ENCODE measurements at regions not wholly inside any gene's neighbourhood (a gene's known extent, or its start where the extent isn't known, plus 50 kb on each side); places are given as distances from the start of the nearest gene placed in this dataset.

GRCh38 chr2:142445023-142445422, 314.2 kb upstream of the LRP1B start:
- H3K4me3 Mint-ChIP-seq = no peak overlapping the region
- H3K4me1 Mint-ChIP-seq = no peaks in the 10 kb centered on the region
- no peaks in the 10 kb centered on the region for H3K27me3 Mint-ChIP-seq (ENCODE audit: low read depth, poor library complexity)
- no peak overlapping the region for H3K27ac Mint-ChIP-seq
- H3K9me3 Mint-ChIP-seq = no peaks in the 10 kb centered on the region
- DNase-seq = no peak
- TF ChIP-seq CTCF (IDR thresholded peaks at IDR 0.05) = no peak
- no peaks in the 10 kb centered on the region for H3K36me3 Mint-ChIP-seq (ENCODE audit: low read depth)

- H3K4me1 Mint-ChIP-seq = no peaks in the 10 kb centered on the region
- H3K4me3 Mint-ChIP-seq = no peak overlapping the region
- no peak for TF ChIP-seq CTCF (IDR thresholded peaks at IDR 0.05)
- no peaks in the 10 kb centered on the region for H3K27me3 Mint-ChIP-seq (ENCODE audit: low read depth, poor library complexity)
- no peak overlapping the region for H3K27ac Mint-ChIP-seq
- DNase-seq = no peak
- no peaks in the 10 kb centered on the region for H3K9me3 Mint-ChIP-seq
- no peaks in the 10 kb centered on the region for H3K36me3 Mint-ChIP-seq (ENCODE audit: low read depth)
Measured at GRCh38 chr2:142435847-142436246, 305.0 kb upstream of the LRP1B start.

GRCh38 chr2:142426064-142426463, 295.2 kb upstream of the LRP1B start:
- TF ChIP-seq CTCF (IDR thresholded peaks at IDR 0.05) = no peak
- Mint-ChIP-seq H3K4me1 (no peaks in the 10 kb centered on the region), H3K9me3 (peaks cover 5% of the 10 kb centered on the region), H3K4me3 (no peak overlapping the region), H3K27me3 (ENCODE audit: low read depth, poor library complexity) (no peaks in the 10 kb centered on the region), H3K36me3 (ENCODE audit: low read depth) (no peaks in the 10 kb centered on the region), H3K27ac (no peak overlapping the region)
- no peak for DNase-seq

GRCh38 chr2:142425551-142425950, 294.7 kb upstream of the LRP1B start:
- Mint-ChIP-seq H3K4me1 (no peaks in the 10 kb centered on the region), H3K27me3 (ENCODE audit: low read depth, poor library complexity) (no peaks in the 10 kb centered on the region)

GRCh38 chr2:142423603-142424002, 292.8 kb upstream of the LRP1B start:
- no peak for DNase-seq
- Mint-ChIP-seq H3K27me3 (ENCODE audit: low read depth, poor library complexity) (no peaks in the 10 kb centered on the region), H3K27ac (no peak overlapping the region), H3K4me3 (no peak overlapping the region), H3K36me3 (ENCODE audit: low read depth) (no peaks in the 10 kb centered on the region), H3K4me1 (no peaks in the 10 kb centered on the region), H3K9me3 (no peaks in the 10 kb centered on the region)
- no peak for TF ChIP-seq CTCF (IDR thresholded peaks at IDR 0.05)

More at GRCh38 chr2:142425551-142425950, 294.7 kb upstream of the LRP1B start:
- no peak for DNase-seq
- Mint-ChIP-seq H3K9me3 (peaks cover 3% of the 10 kb centered on the region), H3K36me3 (ENCODE audit: low read depth) (no peaks in the 10 kb centered on the region), H3K27ac (no peak overlapping the region), H3K4me3 (no peak overlapping the region)
- no peak for TF ChIP-seq CTCF (IDR thresholded peaks at IDR 0.05)

- H3K9me3 Mint-ChIP-seq = no peaks in the 10 kb centered on the region
- no peak for TF ChIP-seq CTCF (IDR thresholded peaks at IDR 0.05)
- H3K36me3 Mint-ChIP-seq (ENCODE audit: low read depth) = no peaks in the 10 kb centered on the region
- H3K27me3 Mint-ChIP-seq (ENCODE audit: low read depth, poor library complexity) = no peaks in the 10 kb centered on the region
- no peaks in the 10 kb centered on the region for H3K4me1 Mint-ChIP-seq
- no peak overlapping the region for H3K27ac Mint-ChIP-seq
- no peak overlapping the region for H3K4me3 Mint-ChIP-seq
- DNase-seq = no peak
Measured at GRCh38 chr2:142422769-142423168, 292.0 kb upstream of the LRP1B start.
